GM19239 (cell line): ENCODE measurements at regions not wholly inside any gene's neighbourhood (a gene's known extent, or its start where the extent isn't known, plus 50 kb on each side); places are given as distances from the start of the nearest gene placed in this dataset.
"Not testable (repeated sequence)": the region's sequence is repeated elsewhere in the genome, so short reads cannot be mapped to it uniquely, and the experiment has no call there.

Experiments
- DNase-seq: peaks from one replicate; pipeline ENCODE4 v3.0.0; 2011; ENCODE audit warnings: low spot score; ENCODE audit not compliant: insufficient read length
- FAIRE-seq: peaks from 2 replicates; lab custom pipeline; 2011; peaks lifted over from hg19 to GRCh38; lab: Jason Lieb, UNC

- no peak for DNase-seq
- FAIRE-seq = no peak
Measured at GRCh38 chr4:159884989-159885388, 782.1 kb downstream of the RAPGEF2 start.

GRCh38 chr4:159899596-159899995 is 796.7 kb downstream of the RAPGEF2 start:
- FAIRE-seq (no peak), DNase-seq (no peak)

- DNase-seq (no peak), FAIRE-seq (no peak)
Measured at GRCh38 chr4:159900562-159900961, 797.7 kb downstream of the RAPGEF2 start.

- FAIRE-seq = no peak
- DNase-seq = no peak
Measured at GRCh38 chr4:159902648-159903047, 799.8 kb downstream of the RAPGEF2 start.

- FAIRE-seq (no peak), DNase-seq (no peak)
Measured at GRCh38 chr4:159904906-159905305, 802.0 kb downstream of the RAPGEF2 start.

- DNase-seq = no peak
- no peak for FAIRE-seq
Measured at GRCh38 chr4:159906051-159906450, 803.2 kb downstream of the RAPGEF2 start.

GRCh38 chr4:159906517-159906916 is 803.6 kb downstream of the RAPGEF2 start:
- no peak for FAIRE-seq
- DNase-seq = no peak

GRCh38 chr4:159910721-159911120 is 807.8 kb downstream of the RAPGEF2 start:
- FAIRE-seq (no peak), DNase-seq (no peak)

GRCh38 chr4:159922119-159922518 is 819.2 kb downstream of the RAPGEF2 start:
- no peak for DNase-seq
- FAIRE-seq = no peak

- DNase-seq = no peak
- FAIRE-seq = no peak
Measured at GRCh38 chr4:159925770-159926169, 822.9 kb downstream of the RAPGEF2 start.

GRCh38 chr4:159926871-159927270 is 824.0 kb downstream of the RAPGEF2 start:
- FAIRE-seq (no peak), DNase-seq (no peak)

- FAIRE-seq = no peak
- DNase-seq = no peak
Measured at GRCh38 chr4:159927781-159928180, 824.9 kb downstream of the RAPGEF2 start.

- FAIRE-seq, DNase-seq: not testable (repeated sequence)
Measured at GRCh38 chr4:159934602-159935001, 831.7 kb downstream of the RAPGEF2 start.

GRCh38 chr4:159937595-159937994 is 834.7 kb downstream of the RAPGEF2 start:
- no peak for FAIRE-seq
- DNase-seq = no peak

GRCh38 chr4:159939681-159940080 is 836.8 kb downstream of the RAPGEF2 start:
- FAIRE-seq, DNase-seq: not testable (repeated sequence)

- no peak for DNase-seq
- no peak for FAIRE-seq
Measured at GRCh38 chr4:159941076-159941475, 838.2 kb downstream of the RAPGEF2 start.

GRCh38 chr4:159944477-159944876 is 841.6 kb downstream of the RAPGEF2 start:
- DNase-seq = no peak
- FAIRE-seq = no peak

- no peak for DNase-seq
- FAIRE-seq = peak; percentile 52
Measured at GRCh38 chr4:159946983-159947615, 844.2 kb downstream of the RAPGEF2 start.

GRCh38 chr4:159950707-159951106 is 847.8 kb downstream of the RAPGEF2 start:
- DNase-seq = no peak
- no peak for FAIRE-seq

- FAIRE-seq = no peak
- no peak for DNase-seq
Measured at GRCh38 chr4:159966746-159967145, 863.9 kb downstream of the RAPGEF2 start.

GRCh38 chr4:159976871-159977482 is 874.1 kb downstream of the RAPGEF2 start:
- DNase-seq, FAIRE-seq: not testable (repeated sequence)
